ENCODE measurements at regions not wholly inside any gene's neighbourhood (a gene's known extent, or its start where the extent isn't known, plus 50 kb on each side); places are given as distances from the start of the nearest gene placed in this dataset.
A peak's percentile ranks its signal among the peaks of the same experiment; 100 is the strongest.
"Not testable (repeated sequence)": the region's sequence is repeated elsewhere in the genome, so short reads cannot be mapped to it uniquely, and the experiment has no call there.

GRCh38 chr5:164132358-164132757 lies 626.9 kb downstream of the MAT2B start:
- no peaks in the 10 kb centered on the region for H3K27me3 ChIP-seq (ENCODE audit: control insufficient read depth, insufficient read depth, low read length)
- no peaks in the 10 kb centered on the region for H3K4me1 ChIP-seq (ENCODE audit: control insufficient read depth, low read depth, low read length)

GRCh38 chr5:164137095-164137494 lies 631.7 kb downstream of the MAT2B start:
- no peaks in the 10 kb centered on the region for H3K27me3 ChIP-seq (ENCODE audit: control insufficient read depth, insufficient read depth, low read length)
- H3K36me3 ChIP-seq (ENCODE audit: control insufficient read depth, low read depth, low read length), result no peaks in the 10 kb centered on the region
- no peak overlapping the region for H3K9ac ChIP-seq (ENCODE audit: low read length)
- H3K9me3 ChIP-seq (ENCODE audit: control insufficient read depth, low read depth, low read length), result peaks cover 14% of the 10 kb centered on the region
- no peaks in the 10 kb centered on the region for H3K4me1 ChIP-seq (ENCODE audit: control insufficient read depth, low read depth, low read length)
- no peak overlapping the region for H3K4me3 ChIP-seq (ENCODE audit: low read length)
- no peak overlapping the region for H3K27ac ChIP-seq (ENCODE audit: low read length)

More at GRCh38 chr5:164132358-164132757, 626.9 kb downstream of the MAT2B start:
- H3K9ac ChIP-seq (ENCODE audit: low read length), result no peak overlapping the region
- no peak overlapping the region for H3K27ac ChIP-seq (ENCODE audit: low read length)
- H3K36me3 ChIP-seq (ENCODE audit: control insufficient read depth, low read depth, low read length), result no peaks in the 10 kb centered on the region
- no peak overlapping the region for H3K4me3 ChIP-seq (ENCODE audit: low read length)
- H3K9me3 ChIP-seq (ENCODE audit: control insufficient read depth, low read depth, low read length), result peaks cover 29% of the 10 kb centered on the region

- Histone ChIP-seq H3K4me3 (ENCODE audit: low read length) (no peak overlapping the region), H3K27me3 (ENCODE audit: control insufficient read depth, insufficient read depth, low read length) (no peaks in the 10 kb centered on the region), H3K36me3 (ENCODE audit: control insufficient read depth, low read depth, low read length) (no peaks in the 10 kb centered on the region), H3K27ac (ENCODE audit: low read length) (no peak overlapping the region), H3K9me3 (ENCODE audit: control insufficient read depth, low read depth, low read length) (no peaks in the 10 kb centered on the region), H3K9ac (ENCODE audit: low read length) (no peak overlapping the region), H3K4me1 (ENCODE audit: control insufficient read depth, low read depth, low read length) (no peaks in the 10 kb centered on the region)
These were observed 634.0 kb downstream of the MAT2B start for GRCh38 chr5:164139423-164139822.

DNA sequence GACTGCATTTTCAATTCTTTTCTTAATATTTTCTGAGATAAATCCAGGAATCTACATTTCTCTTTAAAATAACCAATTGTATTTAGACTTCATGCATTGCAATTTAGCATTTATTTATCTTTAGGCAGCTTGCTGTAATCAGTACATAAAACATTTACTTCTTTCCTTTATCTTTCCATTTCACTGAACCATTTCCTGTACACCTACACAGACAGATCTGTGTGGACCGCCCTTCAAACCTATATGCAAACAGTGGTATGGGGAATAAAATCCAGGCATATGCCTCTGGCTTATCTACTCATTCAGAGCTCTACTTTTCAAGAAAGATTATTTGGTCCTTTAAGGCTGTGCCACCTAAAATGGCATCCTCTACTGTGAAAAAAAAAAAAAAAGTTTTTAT lies 640.0 kb downstream of the MAT2B start:
- Histone ChIP-seq H3K27me3 (ENCODE audit: control insufficient read depth, insufficient read depth, low read length) (no peaks in the 10 kb centered on the region), H3K9me3 (ENCODE audit: control insufficient read depth, low read depth, low read length) (no peaks in the 10 kb centered on the region), H3K4me1 (ENCODE audit: control insufficient read depth, low read depth, low read length) (peaks cover 22% of the 10 kb centered on the region), H3K9ac (ENCODE audit: low read length) (no peak overlapping the region), H3K36me3 (ENCODE audit: control insufficient read depth, low read depth, low read length) (no peaks in the 10 kb centered on the region), H3K27ac (ENCODE audit: low read length) (no peak overlapping the region), H3K4me3 (ENCODE audit: low read length) (no peak overlapping the region)

DNA sequence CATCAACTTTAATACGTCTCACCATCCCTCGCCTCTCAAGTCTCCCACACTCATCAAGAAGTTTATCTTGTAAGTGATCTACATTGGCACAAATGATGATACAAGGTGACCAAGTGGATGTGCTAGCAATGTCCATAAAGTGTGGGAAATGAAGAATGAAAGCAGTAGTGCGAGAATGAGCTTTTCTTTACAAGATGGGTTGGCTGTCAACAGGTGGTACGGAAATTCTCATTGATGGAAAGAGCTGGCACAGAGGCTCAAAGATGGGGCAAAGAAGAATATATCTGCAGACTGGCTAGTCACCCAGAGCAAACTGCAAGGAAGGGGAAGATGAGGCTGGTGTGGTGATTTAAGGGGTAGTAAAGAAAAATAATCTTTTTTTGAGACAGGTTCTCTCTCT lies 640.8 kb downstream of the MAT2B start:
- no peaks in the 10 kb centered on the region for H3K9me3 ChIP-seq (ENCODE audit: control insufficient read depth, low read depth, low read length)
- H3K9ac ChIP-seq (ENCODE audit: low read length), result no peak overlapping the region
- H3K4me1 ChIP-seq (ENCODE audit: control insufficient read depth, low read depth, low read length), result peaks cover 22% of the 10 kb centered on the region
- H3K4me3 ChIP-seq (ENCODE audit: low read length), result no peak overlapping the region
- H3K36me3 ChIP-seq (ENCODE audit: control insufficient read depth, low read depth, low read length), result no peaks in the 10 kb centered on the region
- H3K27me3 ChIP-seq (ENCODE audit: control insufficient read depth, insufficient read depth, low read length), result no peaks in the 10 kb centered on the region
- no peak overlapping the region for H3K27ac ChIP-seq (ENCODE audit: low read length)

DNA sequence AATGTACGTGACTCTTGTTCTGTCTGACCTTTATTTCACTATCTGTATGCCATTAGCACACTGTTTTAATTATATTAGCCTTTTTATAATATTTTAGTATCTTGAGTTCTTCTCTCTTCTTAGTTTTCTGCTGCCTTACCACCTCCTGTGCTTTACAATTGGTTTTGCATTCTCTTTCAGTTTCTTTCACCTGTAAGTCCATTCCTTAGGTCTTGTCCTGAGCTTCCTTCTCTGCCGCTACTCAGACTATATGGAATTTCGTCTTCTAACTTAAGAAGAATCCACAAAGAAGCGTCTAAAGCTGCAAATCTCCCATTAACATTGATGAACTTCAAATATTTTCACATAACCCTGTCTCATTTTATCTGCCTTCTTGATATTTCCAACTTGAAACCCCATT lies 642.9 kb downstream of the MAT2B start:
- no peaks in the 10 kb centered on the region for H3K9me3 ChIP-seq (ENCODE audit: control insufficient read depth, low read depth, low read length)
- H3K4me3 ChIP-seq (ENCODE audit: low read length), result peak overlapping the region; percentile 23
- no peak overlapping the region for H3K9ac ChIP-seq (ENCODE audit: low read length)
- H3K27me3 ChIP-seq (ENCODE audit: control insufficient read depth, insufficient read depth, low read length), result no peaks in the 10 kb centered on the region
- no peaks in the 10 kb centered on the region for H3K36me3 ChIP-seq (ENCODE audit: control insufficient read depth, low read depth, low read length)
- H3K4me1 ChIP-seq (ENCODE audit: control insufficient read depth, low read depth, low read length), result peaks cover 22% of the 10 kb centered on the region
- no peak overlapping the region for H3K27ac ChIP-seq (ENCODE audit: low read length)

GRCh38 chr5:164152539-164152938 lies 647.1 kb downstream of the MAT2B start:
- H3K4me3 ChIP-seq (ENCODE audit: low read length); H3K36me3 ChIP-seq (ENCODE audit: control insufficient read depth, low read depth, low read length); H3K27ac ChIP-seq (ENCODE audit: low read length); H3K9me3 ChIP-seq (ENCODE audit: control insufficient read depth, low read depth, low read length); H3K27me3 ChIP-seq (ENCODE audit: control insufficient read depth, insufficient read depth, low read length); H3K9ac ChIP-seq (ENCODE audit: low read length): not testable (repeated sequence)
- peaks cover 13% of the 10 kb centered on the region for H3K4me1 ChIP-seq (ENCODE audit: control insufficient read depth, low read depth, low read length)

DNA sequence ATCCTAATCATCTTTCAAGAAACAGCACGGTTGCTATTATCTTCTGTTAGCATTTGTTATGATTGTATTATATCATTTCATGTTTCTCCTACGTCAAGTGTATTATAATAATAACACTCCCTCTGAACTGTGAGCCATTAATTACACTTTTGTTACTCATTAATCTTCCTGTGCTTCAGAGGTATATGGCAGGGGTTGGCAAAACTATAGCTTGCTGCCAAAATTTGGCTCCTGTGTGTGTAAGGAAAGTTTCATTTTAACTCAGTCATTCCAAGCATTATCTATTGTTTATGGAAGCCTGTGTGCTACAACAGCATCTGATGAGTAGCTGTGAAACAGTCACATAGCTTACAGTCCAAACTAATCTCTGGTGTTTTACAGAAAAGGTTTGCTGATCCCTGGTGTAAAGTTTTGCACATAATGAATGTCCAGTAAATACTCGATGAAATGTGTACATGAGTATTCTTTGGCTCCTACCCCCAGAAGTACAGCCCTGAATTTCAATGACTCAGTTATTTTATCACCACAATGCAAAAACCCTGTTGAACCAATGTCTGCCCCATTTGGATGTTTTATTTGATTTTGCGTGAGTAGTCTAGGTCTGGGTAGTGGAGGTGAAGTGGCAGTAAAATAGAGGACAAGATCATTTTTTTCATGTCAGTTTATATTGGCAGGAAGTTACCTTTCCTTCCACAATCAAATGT lies 648.2 kb downstream of the MAT2B start:
- H3K4me1 ChIP-seq (ENCODE audit: control insufficient read depth, low read depth, low read length), result peaks cover 5% of the 10 kb centered on the region
- H3K36me3 ChIP-seq (ENCODE audit: control insufficient read depth, low read depth, low read length), result no peaks in the 10 kb centered on the region
- no peak overlapping the region for H3K9ac ChIP-seq (ENCODE audit: low read length)
- H3K9me3 ChIP-seq (ENCODE audit: control insufficient read depth, low read depth, low read length), result no peaks in the 10 kb centered on the region
- H3K4me3 ChIP-seq (ENCODE audit: low read length), result no peak overlapping the region
- H3K27ac ChIP-seq (ENCODE audit: low read length), result no peak overlapping the region
- H3K27me3 ChIP-seq (ENCODE audit: control insufficient read depth, insufficient read depth, low read length), result no peaks in the 10 kb centered on the region

DNA sequence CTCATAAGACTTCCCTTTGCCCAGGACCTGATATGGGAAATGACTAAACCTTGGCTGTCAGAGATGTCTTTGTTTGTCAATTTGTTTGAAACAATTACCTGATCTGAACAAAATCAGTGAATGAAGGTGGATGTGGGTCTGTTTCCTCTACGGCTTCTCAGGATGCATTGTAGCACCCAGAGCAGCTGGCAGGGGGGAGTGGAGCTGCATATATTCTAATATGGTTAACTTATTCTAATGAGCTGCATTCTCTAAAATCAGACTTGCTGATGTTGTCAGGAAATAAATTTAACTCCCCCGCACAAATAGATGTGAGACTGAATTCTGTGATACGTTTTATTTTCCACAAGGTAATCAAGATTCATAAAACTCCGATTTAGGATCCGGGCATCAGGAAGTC lies 665.4 kb downstream of the MAT2B start:
- H3K4me3 ChIP-seq (ENCODE audit: low read length), result no peak overlapping the region
- H3K9me3 ChIP-seq (ENCODE audit: control insufficient read depth, low read depth, low read length), result no peaks in the 10 kb centered on the region
- H3K27ac ChIP-seq (ENCODE audit: low read length), result no peak overlapping the region
- H3K27me3 ChIP-seq (ENCODE audit: control insufficient read depth, insufficient read depth, low read length), result no peaks in the 10 kb centered on the region
- H3K36me3 ChIP-seq (ENCODE audit: control insufficient read depth, low read depth, low read length), result no peaks in the 10 kb centered on the region
- H3K4me1 ChIP-seq (ENCODE audit: control insufficient read depth, low read depth, low read length), result no peaks in the 10 kb centered on the region
- no peak overlapping the region for H3K9ac ChIP-seq (ENCODE audit: low read length)

DNA sequence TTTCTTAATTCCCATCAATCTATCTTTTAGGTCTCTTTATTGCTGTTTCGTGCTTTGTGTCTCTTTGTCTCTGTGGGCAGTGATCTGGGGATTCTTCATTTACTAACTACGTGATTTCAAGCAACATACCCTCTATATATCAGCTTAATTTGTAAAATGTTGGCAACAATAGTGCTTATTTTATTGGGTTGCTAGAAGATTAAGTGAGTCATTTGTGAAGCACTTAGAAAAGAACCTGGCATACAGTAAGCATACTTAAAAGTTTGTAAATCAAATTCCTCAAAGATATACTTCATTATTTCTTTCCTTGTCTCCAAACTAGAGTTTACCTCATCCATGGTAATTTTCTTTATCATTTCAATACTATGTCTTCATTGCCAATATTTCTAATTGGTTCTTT lies 669.7 kb downstream of the MAT2B start:
- Histone ChIP-seq H3K4me1 (ENCODE audit: control insufficient read depth, low read depth, low read length) (no peaks in the 10 kb centered on the region), H3K27ac (ENCODE audit: low read length) (no peak overlapping the region), H3K9ac (ENCODE audit: low read length) (no peak overlapping the region), H3K4me3 (ENCODE audit: low read length) (no peak overlapping the region), H3K27me3 (ENCODE audit: control insufficient read depth, insufficient read depth, low read length) (no peaks in the 10 kb centered on the region), H3K36me3 (ENCODE audit: control insufficient read depth, low read depth, low read length) (no peaks in the 10 kb centered on the region), H3K9me3 (ENCODE audit: control insufficient read depth, low read depth, low read length) (no peaks in the 10 kb centered on the region)

DNA sequence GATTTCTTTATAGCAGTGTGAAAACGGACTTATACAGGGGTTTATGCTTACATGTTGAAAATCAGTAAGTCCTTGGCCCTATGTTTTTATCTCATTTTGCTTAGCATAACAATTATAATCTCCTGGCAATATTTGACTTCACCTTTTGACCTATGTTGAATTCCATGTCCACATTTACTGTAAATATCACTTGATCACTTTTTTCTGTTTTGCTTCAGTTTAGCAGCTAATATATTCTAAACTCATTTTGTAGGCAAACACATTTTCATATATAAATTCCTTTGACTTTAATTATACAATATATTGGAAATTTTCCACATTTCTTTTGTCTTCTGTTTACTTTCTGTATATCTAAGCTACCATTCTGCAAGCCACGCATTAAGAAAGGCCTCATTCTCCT lies 674.0 kb downstream of the MAT2B start:
- H3K27ac ChIP-seq (ENCODE audit: low read length), result no peak overlapping the region
- H3K9me3 ChIP-seq (ENCODE audit: control insufficient read depth, low read depth, low read length), result no peaks in the 10 kb centered on the region
- no peaks in the 10 kb centered on the region for H3K36me3 ChIP-seq (ENCODE audit: control insufficient read depth, low read depth, low read length)
- no peak overlapping the region for H3K4me3 ChIP-seq (ENCODE audit: low read length)
- no peaks in the 10 kb centered on the region for H3K27me3 ChIP-seq (ENCODE audit: control insufficient read depth, insufficient read depth, low read length)
- peaks cover 12% of the 10 kb centered on the region for H3K4me1 ChIP-seq (ENCODE audit: control insufficient read depth, low read depth, low read length)
- no peak overlapping the region for H3K9ac ChIP-seq (ENCODE audit: low read length)

- Histone ChIP-seq H3K9ac (ENCODE audit: low read length) (no peak overlapping the region), H3K27me3 (ENCODE audit: control insufficient read depth, insufficient read depth, low read length) (no peaks in the 10 kb centered on the region), H3K36me3 (ENCODE audit: control insufficient read depth, low read depth, low read length) (no peaks in the 10 kb centered on the region), H3K27ac (ENCODE audit: low read length) (no peak overlapping the region), H3K4me1 (ENCODE audit: control insufficient read depth, low read depth, low read length) (peaks cover 20% of the 10 kb centered on the region), H3K4me3 (ENCODE audit: low read length) (no peak overlapping the region), H3K9me3 (ENCODE audit: control insufficient read depth, low read depth, low read length) (no peaks in the 10 kb centered on the region)
These were observed 676.2 kb downstream of the MAT2B start for GRCh38 chr5:164181604-164182003.
